Urinary bladder (tissue), 3 donors: ENCODE measurements at regions not wholly inside any gene's neighbourhood (a gene's known extent, or its start where the extent isn't known, plus 50 kb on each side); places are given as distances from the start of the nearest gene placed in this dataset.

ENCODE experiments used
- DNase-seq: peaks from one replicate; pipeline ENCODE4 v3.0.0-alpha.2; 2015; ENCODE audit errors: extremely low spot score
- H3K27ac ChIP-seq: one replicate; pipeline ENCODE4 v1.5.1; 2013; ENCODE audit warnings: low read depth, mild to moderate bottlenecking, moderate library complexity
- H3K36me3 ChIP-seq: one replicate; pipeline ENCODE4 v1.6.1; 2013; ENCODE audit warnings: mild to moderate bottlenecking, moderate library complexity; ENCODE audit not compliant: insufficient read depth
- H3K4me1 ChIP-seq: one replicate; pipeline ENCODE4 v1.6.1; 2013; ENCODE audit warnings: mild to moderate bottlenecking, moderate library complexity; ENCODE audit not compliant: insufficient read depth
- H3K4me3 ChIP-seq: one replicate; pipeline ENCODE4 v1.5.1; 2013; ENCODE audit warnings: low read depth, low read length
- WGBS: extraction: QIAGEN DNeasy Blood & Tissue Kit; methylation state at CpG from one replicate; pipeline ENCODE4 v1.1.7; 2013; 5-methylcytosine and 5-hydroxymethylcytosine counted together
- donor health status: healthy with polysubstance abuse.
- donor health status: healthy.

DNA sequence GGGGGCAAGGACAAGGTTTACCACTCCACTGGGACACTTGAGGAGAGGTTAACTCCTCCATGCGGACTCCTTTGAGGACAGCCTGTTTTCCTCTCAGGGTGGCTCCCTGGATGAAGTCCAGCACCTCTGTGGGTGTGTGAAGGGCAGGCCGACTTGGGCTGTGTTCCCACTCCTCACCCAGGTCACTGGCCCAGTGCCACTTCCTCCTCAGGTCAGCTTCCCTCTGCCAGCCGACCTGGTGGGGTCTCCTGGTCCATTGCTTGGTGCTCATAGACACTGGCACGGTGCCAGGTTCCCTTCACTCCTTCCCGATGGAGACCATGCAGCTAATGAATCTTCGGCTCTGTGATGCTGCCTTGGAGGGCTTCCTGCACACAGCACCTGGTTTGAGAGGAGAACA is 146.4 kb upstream of the RTL1 start:
- WGBS = 70% methylated on average over 6 of the region's 6 CpGs
- H3K27ac ChIP-seq = no peak overlapping the region
- H3K4me3 ChIP-seq = no peak overlapping the region
- DNase-seq = no peak
- H3K4me1 ChIP-seq = no peaks in the 10 kb centered on the region
- no peaks in the 10 kb centered on the region for H3K36me3 ChIP-seq

- H3K36me3 ChIP-seq = no peaks in the 10 kb centered on the region
- H3K4me1 ChIP-seq = no peaks in the 10 kb centered on the region
- no peak overlapping the region for H3K27ac ChIP-seq
- DNase-seq = no peak
- 92% methylated on average over 17 of the region's 17 CpGs for WGBS
- no peak overlapping the region for H3K4me3 ChIP-seq
Measured at GRCh38 chr14:101050901-101051490, 147.5 kb upstream of the RTL1 start.

GRCh38 chr14:101054671-101055070 is 151.1 kb upstream of the RTL1 start:
- Histone ChIP-seq H3K36me3 (no peaks in the 10 kb centered on the region), H3K4me1 (no peaks in the 10 kb centered on the region), H3K4me3 (no peak overlapping the region), H3K27ac (no peak overlapping the region)
- WGBS = 87% methylated on average over 7 of the region's 7 CpGs
- DNase-seq = no peak

DNA sequence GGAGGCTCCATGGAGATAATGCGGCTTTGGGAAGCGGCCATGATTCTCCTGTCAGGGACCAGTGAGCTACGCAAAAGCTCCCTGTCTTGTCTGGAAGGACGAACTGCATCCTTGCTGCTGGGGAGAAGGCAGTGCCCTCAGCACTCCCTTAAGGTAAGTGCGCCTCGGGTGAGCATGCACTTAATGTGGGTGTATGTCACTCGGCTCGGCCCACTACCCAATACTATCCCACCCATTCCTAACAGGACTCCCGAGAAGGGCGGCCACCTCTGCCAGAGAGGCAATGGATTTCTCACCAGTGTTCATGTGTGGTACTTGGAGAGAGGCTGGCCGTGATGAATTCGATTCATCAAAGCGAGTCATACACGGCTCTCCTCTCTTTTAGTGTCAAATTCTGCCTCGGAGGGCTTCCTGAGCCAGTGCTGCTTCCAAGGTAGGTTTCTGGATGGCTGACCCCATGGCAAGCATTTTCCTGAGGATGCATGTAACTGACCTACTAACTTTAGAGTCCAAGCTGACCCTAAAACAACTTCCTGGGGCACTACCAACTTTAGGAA is 151.7 kb upstream of the RTL1 start:
- DNase-seq = no peak
- no peak overlapping the region for H3K27ac ChIP-seq
- 95% methylated on average over 15 of the region's 15 CpGs for WGBS
- H3K4me1 ChIP-seq = no peaks in the 10 kb centered on the region
- H3K36me3 ChIP-seq = no peaks in the 10 kb centered on the region
- H3K4me3 ChIP-seq = no peak overlapping the region

GRCh38 chr14:101055776-101056374 is 152.4 kb upstream of the RTL1 start:
- H3K27ac ChIP-seq = no peak overlapping the region
- H3K36me3 ChIP-seq = no peaks in the 10 kb centered on the region
- H3K4me1 ChIP-seq = no peaks in the 10 kb centered on the region
- DNase-seq = no peak
- no peak overlapping the region for H3K4me3 ChIP-seq
- 92% methylated on average over 12 of the region's 12 CpGs for WGBS

DNA sequence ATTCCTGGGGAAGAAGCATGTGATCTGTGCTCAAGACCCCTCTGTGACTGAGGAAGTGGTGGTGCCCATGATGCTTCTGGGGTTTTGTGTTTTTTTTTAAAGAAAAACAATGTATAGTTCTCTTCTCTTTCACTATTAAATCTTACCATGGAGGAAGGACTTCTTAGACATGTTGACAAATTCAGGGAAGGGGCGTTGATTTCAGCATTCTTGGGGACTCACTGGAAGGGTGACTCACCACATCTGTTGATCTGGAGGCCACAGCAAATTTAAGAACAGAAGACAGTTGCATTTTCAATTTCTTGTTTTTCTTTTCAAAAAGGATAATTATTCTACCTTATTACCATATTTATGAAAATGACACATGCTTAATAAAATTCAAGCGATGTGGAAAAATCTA is 152.9 kb upstream of the RTL1 start:
- DNase-seq = no peak
- Histone ChIP-seq H3K4me3 (no peak overlapping the region), H3K27ac (no peak overlapping the region), H3K36me3 (no peaks in the 10 kb centered on the region), H3K4me1 (no peaks in the 10 kb centered on the region)
- 86% methylated on average over 2 of the region's 2 CpGs for WGBS

- no peak overlapping the region for H3K27ac ChIP-seq
- no peaks in the 10 kb centered on the region for H3K36me3 ChIP-seq
- H3K4me1 ChIP-seq = no peaks in the 10 kb centered on the region
- DNase-seq = no peak
- H3K4me3 ChIP-seq = no peak overlapping the region
- WGBS = 93% methylated on average over 3 of the region's 3 CpGs
Measured at GRCh38 chr14:101057394-101057793, 153.9 kb upstream of the RTL1 start.

- H3K4me1 ChIP-seq = no peaks in the 10 kb centered on the region
- WGBS = 55% methylated on average over 3 of the region's 3 CpGs
- no peaks in the 10 kb centered on the region for H3K36me3 ChIP-seq
- no peak overlapping the region for H3K27ac ChIP-seq
- DNase-seq = no peak
- H3K4me3 ChIP-seq = no peak overlapping the region
Measured at GRCh38 chr14:101058571-101058970, 155.0 kb upstream of the RTL1 start.

DNA sequence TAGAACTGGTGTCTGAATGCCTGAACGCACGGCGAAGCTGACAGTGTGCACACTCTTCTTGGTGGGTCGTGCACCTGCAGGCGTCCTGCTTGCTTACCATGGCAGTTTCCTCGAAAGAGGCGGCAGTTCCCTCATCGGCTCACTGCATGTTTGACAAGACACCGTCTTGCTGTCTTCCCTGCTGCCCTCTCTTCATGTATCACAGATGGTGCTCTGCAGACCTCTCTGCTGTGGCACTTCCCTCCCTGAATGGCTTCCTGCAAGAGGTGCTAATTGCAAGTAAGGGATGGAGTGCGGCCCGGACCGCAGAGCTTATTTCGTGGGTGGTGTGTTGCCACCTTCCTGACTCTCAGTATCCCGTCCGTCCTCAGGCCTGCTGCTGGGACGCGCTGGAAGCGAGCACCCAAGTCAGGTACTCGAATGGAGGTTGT is 156.7 kb upstream of the RTL1 start:
- Histone ChIP-seq H3K4me1 (no peaks in the 10 kb centered on the region), H3K4me3 (no peak overlapping the region), H3K36me3 (no peaks in the 10 kb centered on the region), H3K27ac (no peak overlapping the region)
- DNase-seq = no peak
- WGBS = 94% methylated on average over 19 of the region's 19 CpGs

GRCh38 chr14:101061411-101062064 is 158.0 kb upstream of the RTL1 start:
- H3K36me3 ChIP-seq = no peaks in the 10 kb centered on the region
- H3K4me1 ChIP-seq = no peaks in the 10 kb centered on the region
- no peak overlapping the region for H3K27ac ChIP-seq
- no peak overlapping the region for H3K4me3 ChIP-seq
- DNase-seq = no peak
- WGBS = 92% methylated on average over 18 of the region's 18 CpGs

DNA sequence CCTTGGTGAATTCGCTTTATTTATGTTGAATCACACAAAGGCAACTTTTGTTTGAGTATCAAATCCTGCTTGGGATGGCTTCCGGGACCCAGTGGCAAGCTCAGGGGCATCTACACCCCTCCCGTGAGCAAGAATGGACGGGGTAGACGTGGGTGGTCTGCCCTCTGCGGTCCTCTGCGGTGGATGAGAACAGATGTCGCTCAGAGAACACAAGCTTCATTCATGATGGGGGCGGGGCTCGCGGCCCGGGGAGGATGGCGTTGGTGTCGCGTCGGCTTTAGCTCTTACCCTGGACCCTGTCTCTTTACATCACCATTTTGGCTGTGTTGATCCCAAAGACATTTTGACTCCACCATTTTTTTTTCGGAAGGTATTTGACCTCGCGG is 158.5 kb upstream of the RTL1 start:
- no peak for DNase-seq
- H3K4me1 ChIP-seq = no peaks in the 10 kb centered on the region
- H3K27ac ChIP-seq = no peak overlapping the region
- H3K36me3 ChIP-seq = no peaks in the 10 kb centered on the region
- no peak overlapping the region for H3K4me3 ChIP-seq
- 87% methylated on average over 19 of the region's 19 CpGs for WGBS

- 68% methylated on average over 7 of the region's 7 CpGs for WGBS
Measured at GRCh38 chr14:101062601-101063000, 159.1 kb upstream of the RTL1 start.

DNA sequence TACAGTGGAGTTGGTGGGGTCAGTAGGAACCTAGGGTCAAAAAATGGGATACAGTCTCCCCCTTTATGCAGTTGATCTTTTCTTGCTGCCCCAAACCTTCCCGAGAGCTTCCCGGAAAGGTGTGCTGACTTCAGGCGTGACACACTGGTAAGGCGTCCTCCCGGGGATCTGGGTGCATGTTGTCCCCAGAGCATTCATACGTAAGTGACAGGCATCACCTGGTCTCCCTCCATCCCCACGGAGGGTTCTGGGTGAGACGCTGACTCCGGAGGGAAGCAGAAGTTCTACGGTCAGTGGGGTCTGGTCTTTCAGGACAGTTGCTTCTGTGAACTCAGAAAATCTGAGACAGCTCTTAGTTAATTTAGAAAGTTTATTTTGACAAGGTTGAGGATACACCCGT is 159.6 kb upstream of the RTL1 start:
- no peak for DNase-seq
- Histone ChIP-seq H3K27ac (no peak overlapping the region), H3K4me1 (no peaks in the 10 kb centered on the region), H3K36me3 (no peaks in the 10 kb centered on the region), H3K4me3 (no peak overlapping the region)
- WGBS = 91% methylated on average over 11 of the region's 11 CpGs

More at GRCh38 chr14:101062601-101063000, 159.1 kb upstream of the RTL1 start:
- H3K4me1 ChIP-seq = no peaks in the 10 kb centered on the region
- H3K27ac ChIP-seq = no peak overlapping the region
- no peak overlapping the region for H3K4me3 ChIP-seq
- no peak for DNase-seq
- H3K36me3 ChIP-seq = no peaks in the 10 kb centered on the region

- WGBS = 91% methylated on average over 16 of the region's 16 CpGs
- H3K4me3 ChIP-seq = no peak overlapping the region
- H3K4me1 ChIP-seq = no peaks in the 10 kb centered on the region
- DNase-seq = no peak
- H3K27ac ChIP-seq = no peak overlapping the region
- H3K36me3 ChIP-seq = no peaks in the 10 kb centered on the region
Measured at GRCh38 chr14:101064121-101064661, 160.7 kb upstream of the RTL1 start.
